ENCODE measurements at regions not wholly inside any gene's neighbourhood (a gene's known extent, or its start where the extent isn't known, plus 50 kb on each side); places are given as distances from the start of the nearest gene placed in this dataset.

- no peaks in the 10 kb centered on the region for H3K27me3 ChIP-seq (ENCODE audit: insufficient read depth, low read length)
- H3K27ac ChIP-seq (ENCODE audit: low read depth, low read length, poor library complexity, severe bottlenecking) = no peak overlapping the region
- H3K79me2 ChIP-seq (ENCODE audit: insufficient read depth, low read length) = no peaks in the 10 kb centered on the region
- H3K36me3 ChIP-seq (ENCODE audit: insufficient read depth, low read length) = no peaks in the 10 kb centered on the region
- no peak overlapping the region for H2AFZ ChIP-seq (ENCODE audit: low read length)
- TF ChIP-seq, protein P1, sequence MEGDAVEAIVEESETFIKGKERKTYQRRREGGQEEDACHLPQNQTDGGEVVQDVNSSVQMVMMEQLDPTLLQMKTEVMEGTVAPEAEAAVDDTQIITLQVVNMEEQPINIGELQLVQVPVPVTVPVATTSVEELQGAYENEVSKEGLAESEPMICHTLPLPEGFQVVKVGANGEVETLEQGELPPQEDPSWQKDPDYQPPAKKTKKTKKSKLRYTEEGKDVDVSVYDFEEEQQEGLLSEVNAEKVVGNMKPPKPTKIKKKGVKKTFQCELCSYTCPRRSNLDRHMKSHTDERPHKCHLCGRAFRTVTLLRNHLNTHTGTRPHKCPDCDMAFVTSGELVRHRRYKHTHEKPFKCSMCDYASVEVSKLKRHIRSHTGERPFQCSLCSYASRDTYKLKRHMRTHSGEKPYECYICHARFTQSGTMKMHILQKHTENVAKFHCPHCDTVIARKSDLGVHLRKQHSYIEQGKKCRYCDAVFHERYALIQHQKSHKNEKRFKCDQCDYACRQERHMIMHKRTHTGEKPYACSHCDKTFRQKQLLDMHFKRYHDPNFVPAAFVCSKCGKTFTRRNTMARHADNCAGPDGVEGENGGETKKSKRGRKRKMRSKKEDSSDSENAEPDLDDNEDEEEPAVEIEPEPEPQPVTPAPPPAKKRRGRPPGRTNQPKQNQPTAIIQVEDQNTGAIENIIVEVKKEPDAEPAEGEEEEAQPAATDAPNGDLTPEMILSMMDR (IDR thresholded peaks at IDR 0.05; ENCODE audit: low read length) = no peak
- no peak for TF ChIP-seq EZH2 (IDR thresholded peaks at IDR 0.05; ENCODE audit: borderline replicate concordance, low read length)
- H3K9me3 ChIP-seq (ENCODE audit: low read length) = no peaks in the 10 kb centered on the region
- no peak overlapping the region for H3K4me2 ChIP-seq (ENCODE audit: low read length)
- no peaks in the 10 kb centered on the region for H3K4me1 ChIP-seq (ENCODE audit: insufficient read depth, low read length, severe bottlenecking)
- no peak overlapping the region for H3K4me3 ChIP-seq (ENCODE audit: low read depth, low read length, poor library complexity, severe bottlenecking)
- H3K9me2 ChIP-seq (ENCODE audit: low read depth, low read length) = no peaks in the 10 kb centered on the region
- H4K20me1 ChIP-seq (ENCODE audit: insufficient read depth, low read length) = no peaks in the 10 kb centered on the region
- H3K9ac ChIP-seq (ENCODE audit: low read length) = no peak overlapping the region
- H3F3A ChIP-seq (ENCODE audit: insufficient read depth, low read length) = no peaks in the 10 kb centered on the region
These were observed 293.2 kb upstream of the KLF4 start for GRCh38 chr9:107782789-107783188.

- Histone ChIP-seq H3K27me3 (ENCODE audit: insufficient read depth, low read length) (no peaks in the 10 kb centered on the region), H3K27ac (ENCODE audit: low read depth, low read length, poor library complexity, severe bottlenecking) (no peak overlapping the region)
These were observed 292.8 kb upstream of the KLF4 start for GRCh38 chr9:107782381-107782780.

DNA sequence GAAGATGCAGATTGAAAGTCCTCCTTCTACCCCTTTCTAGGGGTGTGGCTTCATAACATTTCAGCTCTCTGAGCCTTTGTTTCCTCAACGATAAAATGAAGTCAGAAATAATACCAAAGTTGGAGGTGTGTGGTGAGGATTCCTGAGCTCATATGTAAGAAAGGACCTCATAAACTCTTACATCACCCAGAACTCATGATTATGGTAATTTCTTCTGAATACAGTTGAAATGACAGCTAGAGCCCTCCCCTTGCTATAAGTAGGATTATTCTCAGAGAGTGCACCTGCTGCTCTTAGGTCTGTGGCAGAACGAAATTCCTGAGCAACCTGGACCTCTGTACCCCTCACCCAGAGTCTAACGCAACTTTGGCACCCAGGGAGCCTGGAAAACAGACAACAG lies 291.4 kb upstream of the KLF4 start:
- H3K4me2 ChIP-seq (ENCODE audit: low read length) = no peak overlapping the region
- TF ChIP-seq, protein P1 (IDR thresholded peaks at IDR 0.05; ENCODE audit: low read length) = no peak
- no peak for TF ChIP-seq EZH2 (IDR thresholded peaks at IDR 0.05; ENCODE audit: borderline replicate concordance, low read length)
- H3F3A ChIP-seq (ENCODE audit: insufficient read depth, low read length) = no peaks in the 10 kb centered on the region
- H3K9me2 ChIP-seq (ENCODE audit: low read depth, low read length) = no peaks in the 10 kb centered on the region
- H3K9ac ChIP-seq (ENCODE audit: low read length) = no peak overlapping the region
- no peaks in the 10 kb centered on the region for H3K79me2 ChIP-seq (ENCODE audit: insufficient read depth, low read length)
- no peaks in the 10 kb centered on the region for H3K4me1 ChIP-seq (ENCODE audit: insufficient read depth, low read length, severe bottlenecking)
- no peaks in the 10 kb centered on the region for H3K27me3 ChIP-seq (ENCODE audit: insufficient read depth, low read length)
- H4K20me1 ChIP-seq (ENCODE audit: insufficient read depth, low read length) = no peaks in the 10 kb centered on the region
- H3K4me3 ChIP-seq (ENCODE audit: low read depth, low read length, poor library complexity, severe bottlenecking) = no peak overlapping the region
- no peaks in the 10 kb centered on the region for H3K9me3 ChIP-seq (ENCODE audit: low read length)
- no peak overlapping the region for H2AFZ ChIP-seq (ENCODE audit: low read length)
- H3K36me3 ChIP-seq (ENCODE audit: insufficient read depth, low read length) = no peaks in the 10 kb centered on the region
- H3K27ac ChIP-seq (ENCODE audit: low read depth, low read length, poor library complexity, severe bottlenecking) = no peak overlapping the region

More at GRCh38 chr9:107782381-107782780, 292.8 kb upstream of the KLF4 start:
- no peaks in the 10 kb centered on the region for H4K20me1 ChIP-seq (ENCODE audit: insufficient read depth, low read length)
- no peaks in the 10 kb centered on the region for H3F3A ChIP-seq (ENCODE audit: insufficient read depth, low read length)
- H3K9me2 ChIP-seq (ENCODE audit: low read depth, low read length) = no peaks in the 10 kb centered on the region
- no peak overlapping the region for H3K4me2 ChIP-seq (ENCODE audit: low read length)
- no peak overlapping the region for H2AFZ ChIP-seq (ENCODE audit: low read length)
- H3K36me3 ChIP-seq (ENCODE audit: insufficient read depth, low read length) = no peaks in the 10 kb centered on the region
- H3K9ac ChIP-seq (ENCODE audit: low read length) = no peak overlapping the region
- TF ChIP-seq, protein P1 (IDR thresholded peaks at IDR 0.05; ENCODE audit: low read length) = no peak
- TF ChIP-seq EZH2 (IDR thresholded peaks at IDR 0.05; ENCODE audit: borderline replicate concordance, low read length) = no peak
- H3K79me2 ChIP-seq (ENCODE audit: insufficient read depth, low read length) = no peaks in the 10 kb centered on the region
- no peak overlapping the region for H3K4me3 ChIP-seq (ENCODE audit: low read depth, low read length, poor library complexity, severe bottlenecking)
- no peaks in the 10 kb centered on the region for H3K4me1 ChIP-seq (ENCODE audit: insufficient read depth, low read length, severe bottlenecking)
- no peaks in the 10 kb centered on the region for H3K9me3 ChIP-seq (ENCODE audit: low read length)

Measured in OCI-LY1 (cell line).